BLaER1 (cell line): ENCODE measurements at regions not wholly inside any gene's neighbourhood (a gene's known extent, or its start where the extent isn't known, plus 50 kb on each side); places are given as distances from the start of the nearest gene placed in this dataset.
"Not testable (repeated sequence)": the region's sequence is repeated elsewhere in the genome, so short reads cannot be mapped to it uniquely, and the experiment has no call there.

Experiments
- H3K27ac ChIP-seq: shearing (Covaris generic); formaldehyde crosslinking; 2 replicates; pipeline ENCODE4 v1.8.1; 2022
- H3K27me3 ChIP-seq: shearing (Covaris generic); formaldehyde crosslinking; 2 replicates; pipeline ENCODE4 v1.8.1; 2022
- H3K36me3 ChIP-seq: shearing (Covaris generic); formaldehyde crosslinking; 2 replicates; pipeline ENCODE4 v1.8.1; 2022
- H3K4me1 ChIP-seq: shearing (Covaris generic); formaldehyde crosslinking; 2 replicates; pipeline ENCODE4 v1.8.1; 2022
- H3K4me2 ChIP-seq: shearing (Covaris generic); formaldehyde crosslinking; 2 replicates; pipeline ENCODE4 v1.8.1; 2022
- H3K4me3 ChIP-seq: shearing (Covaris generic); formaldehyde crosslinking; 2 replicates; pipeline ENCODE4 v1.8.1; 2022
- H3K9ac ChIP-seq: shearing (Covaris generic); formaldehyde crosslinking; 2 replicates; pipeline ENCODE4 v1.8.1; 2022
- H3K9me3 ChIP-seq: shearing (Covaris generic); formaldehyde crosslinking; 2 replicates; pipeline ENCODE4 v1.8.1; 2022
- H4K20me1 ChIP-seq: shearing (Covaris generic); formaldehyde crosslinking; 2 replicates; pipeline ENCODE4 v1.8.1; 2022
- Cebpa-rat ChIP-seq: shearing (Covaris generic); IDR thresholded peaks from 2 replicates; pipeline ENCODE4 v1.8.1; 2022

GRCh38 chr3:77707281-77707680 is 667.4 kb downstream of the ROBO2 start:
- Histone ChIP-seq H3K4me3 (no peak overlapping the region), H3K27me3 (no peaks in the 10 kb centered on the region), H4K20me1 (no peaks in the 10 kb centered on the region), H3K9me3 (no peaks in the 10 kb centered on the region), H3K9ac (no peak overlapping the region), H3K4me2 (no peak overlapping the region), H3K27ac (no peak overlapping the region), H3K4me1 (no peaks in the 10 kb centered on the region), H3K36me3 (no peaks in the 10 kb centered on the region)
- no peak for TF ChIP-seq Cebpa-rat

- Histone ChIP-seq H3K9me3 (no peaks in the 10 kb centered on the region), H3K27ac (no peak overlapping the region), H3K9ac (no peak overlapping the region), H3K4me3 (no peak overlapping the region), H4K20me1 (no peaks in the 10 kb centered on the region), H3K4me1 (no peaks in the 10 kb centered on the region), H3K27me3 (no peaks in the 10 kb centered on the region), H3K36me3 (no peaks in the 10 kb centered on the region), H3K4me2 (no peak overlapping the region)
- no peak for TF ChIP-seq Cebpa-rat
Measured at GRCh38 chr3:77709155-77709554, 669.3 kb downstream of the ROBO2 start.

GRCh38 chr3:77718311-77718710 is 678.4 kb downstream of the ROBO2 start:
- no peak overlapping the region for H3K4me2 ChIP-seq
- no peaks in the 10 kb centered on the region for H4K20me1 ChIP-seq
- no peaks in the 10 kb centered on the region for H3K9me3 ChIP-seq
- TF ChIP-seq Cebpa-rat = no peak
- H3K27me3 ChIP-seq = no peaks in the 10 kb centered on the region
- no peak overlapping the region for H3K4me3 ChIP-seq
- no peaks in the 10 kb centered on the region for H3K36me3 ChIP-seq
- no peak overlapping the region for H3K27ac ChIP-seq
- no peaks in the 10 kb centered on the region for H3K4me1 ChIP-seq
- no peak overlapping the region for H3K9ac ChIP-seq

GRCh38 chr3:77720460-77720971 is 680.6 kb downstream of the ROBO2 start:
- H3K9me3 ChIP-seq = no peaks in the 10 kb centered on the region
- H3K4me2 ChIP-seq = no peak overlapping the region
- no peak for TF ChIP-seq Cebpa-rat
- H3K27me3 ChIP-seq = no peaks in the 10 kb centered on the region
- no peaks in the 10 kb centered on the region for H4K20me1 ChIP-seq
- no peaks in the 10 kb centered on the region for H3K4me1 ChIP-seq
- no peak overlapping the region for H3K4me3 ChIP-seq
- no peak overlapping the region for H3K27ac ChIP-seq
- no peaks in the 10 kb centered on the region for H3K36me3 ChIP-seq
- no peak overlapping the region for H3K9ac ChIP-seq

GRCh38 chr3:77726517-77726916 is 686.6 kb downstream of the ROBO2 start:
- H3K9ac ChIP-seq = no peak overlapping the region
- no peak overlapping the region for H3K27ac ChIP-seq
- H3K27me3 ChIP-seq = no peaks in the 10 kb centered on the region
- no peak overlapping the region for H3K4me2 ChIP-seq
- TF ChIP-seq Cebpa-rat = no peak
- no peaks in the 10 kb centered on the region for H3K36me3 ChIP-seq
- H3K4me1 ChIP-seq = no peaks in the 10 kb centered on the region
- H3K4me3 ChIP-seq = no peak overlapping the region
- no peaks in the 10 kb centered on the region for H3K9me3 ChIP-seq
- H4K20me1 ChIP-seq = no peaks in the 10 kb centered on the region

- no peaks in the 10 kb centered on the region for H3K27me3 ChIP-seq
- H3K36me3 ChIP-seq = no peaks in the 10 kb centered on the region
- H3K9ac ChIP-seq = no peak overlapping the region
- no peak for TF ChIP-seq Cebpa-rat
- no peak overlapping the region for H3K4me2 ChIP-seq
- no peaks in the 10 kb centered on the region for H3K4me1 ChIP-seq
- H4K20me1 ChIP-seq = no peaks in the 10 kb centered on the region
- H3K4me3 ChIP-seq = no peak overlapping the region
- H3K9me3 ChIP-seq = no peaks in the 10 kb centered on the region
- H3K27ac ChIP-seq = no peak overlapping the region
Measured at GRCh38 chr3:77746048-77746447, 706.1 kb downstream of the ROBO2 start.

GRCh38 chr3:77746892-77747291 is 707.0 kb downstream of the ROBO2 start:
- H3K4me1 ChIP-seq = no peaks in the 10 kb centered on the region
- H3K36me3 ChIP-seq = no peaks in the 10 kb centered on the region
- H3K9me3 ChIP-seq = no peaks in the 10 kb centered on the region
- H4K20me1 ChIP-seq = no peaks in the 10 kb centered on the region
- H3K27ac ChIP-seq = no peak overlapping the region
- H3K27me3 ChIP-seq = no peaks in the 10 kb centered on the region
- no peak overlapping the region for H3K9ac ChIP-seq
- no peak overlapping the region for H3K4me3 ChIP-seq
- H3K4me2 ChIP-seq = no peak overlapping the region
- TF ChIP-seq Cebpa-rat = no peak

- H3K4me2 ChIP-seq = not testable (repeated sequence)
Measured at GRCh38 chr3:77756397-77756975, 716.6 kb downstream of the ROBO2 start.

GRCh38 chr3:77772459-77772858 is 732.6 kb downstream of the ROBO2 start:
- H3K36me3 ChIP-seq = no peaks in the 10 kb centered on the region
- no peak for TF ChIP-seq Cebpa-rat
- no peak overlapping the region for H3K4me3 ChIP-seq
- no peak overlapping the region for H3K27ac ChIP-seq
- no peaks in the 10 kb centered on the region for H4K20me1 ChIP-seq
- H3K27me3 ChIP-seq = no peaks in the 10 kb centered on the region
- H3K9ac ChIP-seq = no peak overlapping the region
- H3K4me1 ChIP-seq = no peaks in the 10 kb centered on the region
- H3K4me2 ChIP-seq = no peak overlapping the region
- no peaks in the 10 kb centered on the region for H3K9me3 ChIP-seq

More at GRCh38 chr3:77756397-77756975, 716.6 kb downstream of the ROBO2 start:
- H3K4me3 ChIP-seq, H3K36me3 ChIP-seq, H3K4me1 ChIP-seq, H3K9me3 ChIP-seq, H3K9ac ChIP-seq, H3K27ac ChIP-seq, H4K20me1 ChIP-seq, H3K27me3 ChIP-seq: not testable (repeated sequence)

- Histone ChIP-seq H3K9me3 (no peaks in the 10 kb centered on the region), H3K36me3 (no peaks in the 10 kb centered on the region), H3K4me2 (no peak overlapping the region), H3K27me3 (no peaks in the 10 kb centered on the region), H3K27ac (no peak overlapping the region), H3K4me3 (no peak overlapping the region), H3K9ac (no peak overlapping the region), H3K4me1 (no peaks in the 10 kb centered on the region), H4K20me1 (no peaks in the 10 kb centered on the region)
- no peak for TF ChIP-seq Cebpa-rat
Measured at GRCh38 chr3:77773084-77773483, 733.2 kb downstream of the ROBO2 start.
